ENCODE measurements at regions not wholly inside any gene's neighbourhood (a gene's known extent, or its start where the extent isn't known, plus 50 kb on each side); places are given as distances from the start of the nearest gene placed in this dataset.

DNA sequence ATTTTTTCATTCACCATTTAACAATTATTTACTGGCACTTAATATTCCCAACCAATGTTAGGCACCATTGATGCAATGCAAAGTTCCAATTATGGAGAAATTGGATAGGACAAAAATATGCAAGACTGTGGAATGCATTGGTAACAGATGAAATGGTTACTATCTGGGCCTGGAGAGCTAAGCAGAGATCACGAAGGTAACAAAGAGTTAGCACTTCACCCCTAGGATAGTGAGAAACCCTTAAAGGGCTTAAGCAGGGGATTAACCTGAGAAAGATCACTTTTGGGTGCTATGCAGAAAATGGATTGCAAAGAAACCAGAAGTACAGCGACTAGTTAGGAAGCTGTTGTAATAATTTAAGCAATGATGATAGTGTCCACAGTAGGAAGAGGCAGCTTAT, 129.6 kb upstream of the GPR149 start:
- Histone ChIP-seq H3K79me2 (ENCODE audit: insufficient read depth, low read length) (no peaks in the 10 kb centered on the region), H3K9ac (ENCODE audit: low read depth, low read length, poor library complexity, severe bottlenecking) (no peak overlapping the region), H3K36me3 (ENCODE audit: insufficient read depth, low read length) (no peaks in the 10 kb centered on the region), H3K27me3 (ENCODE audit: insufficient read depth, low read length, poor library complexity, severe bottlenecking) (no peaks in the 10 kb centered on the region), H3K9me2 (replicated peaks; ENCODE audit: low read depth, low read length) (no peaks in the 10 kb centered on the region), H3K4me2 (ENCODE audit: low read depth, low read length, poor library complexity, severe bottlenecking) (no peak overlapping the region), H2AFZ (ENCODE audit: low read length) (no peak overlapping the region), H3K9me3 (ENCODE audit: insufficient read depth, low read depth, low read length) (no peaks in the 10 kb centered on the region), H3F3A (ENCODE audit: low read depth) (no peaks in the 10 kb centered on the region), H4K20me1 (ENCODE audit: insufficient read depth, low read length, poor library complexity, severe bottlenecking) (no peaks in the 10 kb centered on the region), H3K4me1 (ENCODE audit: insufficient read depth, low read length, poor library complexity, severe bottlenecking) (no peaks in the 10 kb centered on the region), H3K4me3 (ENCODE audit: low read length, poor library complexity, severe bottlenecking) (no peak overlapping the region)
- TF ChIP-seq CTCF (conservative IDR thresholded peaks at IDR 0.05; ENCODE audit: low read length), result no peak
- no peak for TF ChIP-seq EZH2phosphoT487 (IDR thresholded peaks at IDR 0.05; ENCODE audit: borderline replicate concordance)

- H3F3A ChIP-seq (ENCODE audit: low read depth), result no peaks in the 10 kb centered on the region
- no peaks in the 10 kb centered on the region for H4K20me1 ChIP-seq (ENCODE audit: insufficient read depth, low read length, poor library complexity, severe bottlenecking)
- no peaks in the 10 kb centered on the region for H3K9me2 ChIP-seq (replicated peaks; ENCODE audit: low read depth, low read length)
- H3K27me3 ChIP-seq (ENCODE audit: insufficient read depth, low read length, poor library complexity, severe bottlenecking), result no peaks in the 10 kb centered on the region
- H3K4me2 ChIP-seq (ENCODE audit: low read depth, low read length, poor library complexity, severe bottlenecking), result no peak overlapping the region
- TF ChIP-seq EZH2phosphoT487 (IDR thresholded peaks at IDR 0.05; ENCODE audit: borderline replicate concordance) (no peak), CTCF (conservative IDR thresholded peaks at IDR 0.05; ENCODE audit: low read length) (peak; percentile 72)
- H3K4me1 ChIP-seq (ENCODE audit: insufficient read depth, low read length, poor library complexity, severe bottlenecking), result no peaks in the 10 kb centered on the region
- H3K79me2 ChIP-seq (ENCODE audit: insufficient read depth, low read length), result no peaks in the 10 kb centered on the region
- H3K9me3 ChIP-seq (ENCODE audit: insufficient read depth, low read depth, low read length), result no peaks in the 10 kb centered on the region
- no peak overlapping the region for H3K4me3 ChIP-seq (ENCODE audit: low read length, poor library complexity, severe bottlenecking)
- no peaks in the 10 kb centered on the region for H3K36me3 ChIP-seq (ENCODE audit: insufficient read depth, low read length)
- no peak overlapping the region for H3K9ac ChIP-seq (ENCODE audit: low read depth, low read length, poor library complexity, severe bottlenecking)
- H2AFZ ChIP-seq (ENCODE audit: low read length), result no peak overlapping the region
These were observed 122.3 kb upstream of the GPR149 start for GRCh38 chr3:154552338-154552737.

GRCh38 chr3:154549391-154549790, 119.4 kb upstream of the GPR149 start:
- no peak overlapping the region for H2AFZ ChIP-seq (ENCODE audit: low read length)
- no peaks in the 10 kb centered on the region for H3K79me2 ChIP-seq (ENCODE audit: insufficient read depth, low read length)
- no peaks in the 10 kb centered on the region for H3K27me3 ChIP-seq (ENCODE audit: insufficient read depth, low read length, poor library complexity, severe bottlenecking)
- H3K9me3 ChIP-seq (ENCODE audit: insufficient read depth, low read depth, low read length), result no peaks in the 10 kb centered on the region
- no peaks in the 10 kb centered on the region for H3K4me1 ChIP-seq (ENCODE audit: insufficient read depth, low read length, poor library complexity, severe bottlenecking)
- TF ChIP-seq CTCF (conservative IDR thresholded peaks at IDR 0.05; ENCODE audit: low read length) (no peak), EZH2phosphoT487 (IDR thresholded peaks at IDR 0.05; ENCODE audit: borderline replicate concordance) (no peak)
- no peaks in the 10 kb centered on the region for H3K36me3 ChIP-seq (ENCODE audit: insufficient read depth, low read length)
- no peak overlapping the region for H3K4me2 ChIP-seq (ENCODE audit: low read depth, low read length, poor library complexity, severe bottlenecking)
- H3K9me2 ChIP-seq (replicated peaks; ENCODE audit: low read depth, low read length), result no peaks in the 10 kb centered on the region
- no peaks in the 10 kb centered on the region for H4K20me1 ChIP-seq (ENCODE audit: insufficient read depth, low read length, poor library complexity, severe bottlenecking)
- H3K4me3 ChIP-seq (ENCODE audit: low read length, poor library complexity, severe bottlenecking), result no peak overlapping the region
- no peaks in the 10 kb centered on the region for H3F3A ChIP-seq (ENCODE audit: low read depth)
- no peak overlapping the region for H3K9ac ChIP-seq (ENCODE audit: low read depth, low read length, poor library complexity, severe bottlenecking)
